ENCODE measurements at regions not wholly inside any gene's neighbourhood (a gene's known extent, or its start where the extent isn't known, plus 50 kb on each side); places are given as distances from the start of the nearest gene placed in this dataset.

DNA sequence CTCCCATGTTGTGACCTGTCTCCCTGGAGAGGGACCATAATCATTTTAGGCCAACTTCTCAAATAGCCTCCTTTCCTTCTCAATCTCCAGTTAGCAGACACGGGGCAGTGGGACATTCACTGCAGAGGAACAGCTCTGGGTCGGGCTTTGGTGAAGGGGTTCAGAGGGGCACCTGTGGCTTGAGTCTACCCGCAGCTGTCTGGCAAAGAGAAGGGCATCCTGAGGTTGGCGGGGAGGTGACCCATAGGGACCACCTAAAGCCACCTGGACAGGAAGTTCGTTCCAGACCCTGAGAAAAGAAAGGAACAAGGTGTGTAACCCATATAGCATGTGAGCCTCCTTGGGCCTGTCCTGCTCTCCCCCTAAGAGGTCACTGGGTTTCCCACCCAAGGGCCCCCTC lies 155.0 kb downstream of the OAT start:
- intact Hi-C loops (cut with micrococcal nuclease) = no loop called here
- CTCF ChIA-PET = no interaction called here

DNA sequence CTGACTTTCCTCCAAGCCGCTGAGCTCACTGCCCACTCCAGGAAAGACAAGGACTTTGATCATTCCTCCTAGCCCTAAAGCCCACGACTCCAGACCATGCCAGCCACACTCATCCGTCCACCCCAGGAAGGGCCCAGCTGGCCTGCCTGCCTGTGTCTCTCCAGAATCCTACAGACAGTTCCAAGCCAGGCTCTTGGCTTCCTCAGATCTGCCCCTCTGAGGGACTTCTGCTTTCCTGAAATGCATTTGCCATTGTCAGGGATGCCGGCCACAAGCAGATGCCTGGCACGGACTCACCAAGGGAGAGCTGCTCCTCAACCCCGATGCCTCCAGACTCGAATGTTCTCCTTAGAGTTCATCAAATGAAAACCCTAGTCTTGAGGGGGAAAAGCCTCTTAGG lies 155.8 kb downstream of the OAT start:
- TF ChIP-seq, protein P1, sequence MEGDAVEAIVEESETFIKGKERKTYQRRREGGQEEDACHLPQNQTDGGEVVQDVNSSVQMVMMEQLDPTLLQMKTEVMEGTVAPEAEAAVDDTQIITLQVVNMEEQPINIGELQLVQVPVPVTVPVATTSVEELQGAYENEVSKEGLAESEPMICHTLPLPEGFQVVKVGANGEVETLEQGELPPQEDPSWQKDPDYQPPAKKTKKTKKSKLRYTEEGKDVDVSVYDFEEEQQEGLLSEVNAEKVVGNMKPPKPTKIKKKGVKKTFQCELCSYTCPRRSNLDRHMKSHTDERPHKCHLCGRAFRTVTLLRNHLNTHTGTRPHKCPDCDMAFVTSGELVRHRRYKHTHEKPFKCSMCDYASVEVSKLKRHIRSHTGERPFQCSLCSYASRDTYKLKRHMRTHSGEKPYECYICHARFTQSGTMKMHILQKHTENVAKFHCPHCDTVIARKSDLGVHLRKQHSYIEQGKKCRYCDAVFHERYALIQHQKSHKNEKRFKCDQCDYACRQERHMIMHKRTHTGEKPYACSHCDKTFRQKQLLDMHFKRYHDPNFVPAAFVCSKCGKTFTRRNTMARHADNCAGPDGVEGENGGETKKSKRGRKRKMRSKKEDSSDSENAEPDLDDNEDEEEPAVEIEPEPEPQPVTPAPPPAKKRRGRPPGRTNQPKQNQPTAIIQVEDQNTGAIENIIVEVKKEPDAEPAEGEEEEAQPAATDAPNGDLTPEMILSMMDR (conservative IDR thresholded peaks at IDR 0.05; ENCODE audit: low read depth, low read length) = no peak
- TF ChIP-seq EZH2phosphoT487 (IDR thresholded peaks at IDR 0.05; ENCODE audit: borderline replicate concordance, low read length) = no peak
- Histone ChIP-seq H3K9me2 (replicated peaks; ENCODE audit: low read length) (no peaks in the 10 kb centered on the region), H3K36me3 (ENCODE audit: low read depth, low read length) (no peaks in the 10 kb centered on the region), H3K27ac (ENCODE audit: low read length) (no peak overlapping the region), H3K9me3 (ENCODE audit: low read length) (no peaks in the 10 kb centered on the region), H3K4me2 (ENCODE audit: low read length) (no peak overlapping the region), H2AFZ (ENCODE audit: low read length) (no peak overlapping the region), H3K4me3 (ENCODE audit: low read length) (no peak overlapping the region), H3K79me2 (ENCODE audit: low read length) (no peaks in the 10 kb centered on the region), H4K20me1 (ENCODE audit: low read length) (no peaks in the 10 kb centered on the region), H3K27me3 (ENCODE audit: low read length) (peaks cover 16% of the 10 kb centered on the region; the same call in 1 of the 2 replicates), H3K4me1 (ENCODE audit: insufficient read depth, low read length) (peaks cover 8% of the 10 kb centered on the region; the same call in 1 of the 2 replicates), H3K9ac (ENCODE audit: low read length) (no peak overlapping the region), H3F3A (ENCODE audit: low read length, unreplicated experiment) (no peaks in the 10 kb centered on the region)
- ChIA-PET POLR2A (ENCODE audit: unreplicated experiment) (no interaction called here), CTCF (no interaction called here)
- DNase-seq = no peak
- intact Hi-C loops (cut with micrococcal nuclease) = loop anchor here (1.0 kb wide), 1 partner anchor 269 kb away; no protein-coding TSS in a partner anchor
- no TSS peak for BruUV-seq (replicated peaks)
- ATAC-seq = no peak

More for the DNA sequence above, 155.0 kb downstream of the OAT start:
- POLR2A ChIA-PET (ENCODE audit: unreplicated experiment) = no interaction called here
- H3K27ac ChIP-seq (ENCODE audit: low read length) = no peak overlapping the region
- H3K4me1 ChIP-seq (ENCODE audit: insufficient read depth, low read length) = peaks cover 8% of the 10 kb centered on the region; the same call in 1 of the 2 replicates
- no TSS peak for BruUV-seq (replicated peaks)
- no peak overlapping the region for H2AFZ ChIP-seq (ENCODE audit: low read length)
- no peaks in the 10 kb centered on the region for H3K79me2 ChIP-seq (ENCODE audit: low read length)
- H3K4me2 ChIP-seq (ENCODE audit: low read length) = no peak overlapping the region
- TF ChIP-seq EZH2phosphoT487 (IDR thresholded peaks at IDR 0.05; ENCODE audit: borderline replicate concordance, low read length) (no peak), EZH2 (IDR thresholded peaks at IDR 0.05; ENCODE audit: low read length, unreplicated experiment) (no peak)
- TF ChIP-seq, protein P1 (conservative IDR thresholded peaks at IDR 0.05; ENCODE audit: low read depth, low read length) = no peak
- H3F3A ChIP-seq (ENCODE audit: low read length, unreplicated experiment) = no peaks in the 10 kb centered on the region
- ATAC-seq (no peak), DNase-seq (no peak)
- H3K36me3 ChIP-seq (ENCODE audit: low read depth, low read length) = no peaks in the 10 kb centered on the region
- H4K20me1 ChIP-seq (ENCODE audit: low read length) = no peaks in the 10 kb centered on the region
- peaks cover 16% of the 10 kb centered on the region; the same call in 1 of the 2 replicates for H3K27me3 ChIP-seq (ENCODE audit: low read length)
- no peaks in the 10 kb centered on the region for H3K9me3 ChIP-seq (ENCODE audit: low read length)
- no peak overlapping the region for H3K9ac ChIP-seq (ENCODE audit: low read length)
- no peak overlapping the region for H3K4me3 ChIP-seq (ENCODE audit: low read length)
- H3K9me2 ChIP-seq (replicated peaks; ENCODE audit: low read length) = no peaks in the 10 kb centered on the region

DNA sequence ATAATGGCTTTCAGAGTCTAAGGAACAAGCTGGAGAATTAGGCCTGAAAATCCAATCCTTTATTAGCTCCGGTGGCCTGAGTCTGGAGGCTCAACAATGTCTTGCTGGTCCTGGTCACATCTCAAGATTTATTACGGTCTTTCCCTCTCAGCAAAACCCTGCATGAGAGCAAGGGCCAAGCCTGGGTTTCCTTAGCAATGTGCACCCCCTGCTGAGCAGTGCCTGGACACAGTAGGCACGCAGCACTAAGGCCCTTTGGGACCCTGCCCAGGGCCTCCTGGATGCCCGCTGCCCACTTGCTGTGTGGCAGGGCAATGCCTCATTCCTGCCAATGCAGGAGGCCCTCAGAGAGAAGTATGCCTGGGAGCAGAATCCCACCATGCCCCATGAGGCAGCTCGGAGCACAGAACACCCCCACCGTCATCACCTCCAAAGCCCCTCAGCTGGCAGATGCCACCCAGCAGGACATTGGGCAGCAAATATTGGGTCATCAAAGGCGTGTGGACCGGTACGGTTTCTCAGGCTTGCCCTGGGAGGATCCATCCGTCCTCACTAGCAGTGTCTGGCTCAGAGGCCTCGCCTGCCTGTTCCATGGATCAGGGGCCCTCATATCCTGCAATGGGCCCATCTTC lies 156.4 kb downstream of the OAT start:
- Histone ChIP-seq H2AFZ (ENCODE audit: low read length) (no peak overlapping the region), H3K4me1 (ENCODE audit: insufficient read depth, low read length) (peaks cover 8% of the 10 kb centered on the region; the same call in 1 of the 2 replicates), H3K9ac (ENCODE audit: low read length) (no peak overlapping the region), H3K79me2 (ENCODE audit: low read length) (no peaks in the 10 kb centered on the region), H3K4me2 (ENCODE audit: low read length) (no peak overlapping the region), H3K4me3 (ENCODE audit: low read length) (no peak overlapping the region), H3K27me3 (ENCODE audit: low read length) (peaks cover 16% of the 10 kb centered on the region; the same call in 1 of the 2 replicates), H3K9me3 (ENCODE audit: low read length) (no peaks in the 10 kb centered on the region), H3K9me2 (replicated peaks; ENCODE audit: low read length) (no peaks in the 10 kb centered on the region), H3F3A (ENCODE audit: low read length, unreplicated experiment) (no peaks in the 10 kb centered on the region), H4K20me1 (ENCODE audit: low read length) (no peaks in the 10 kb centered on the region), H3K36me3 (ENCODE audit: low read depth, low read length) (no peaks in the 10 kb centered on the region), H3K27ac (ENCODE audit: low read length) (no peak overlapping the region)
- POLR2A ChIA-PET (ENCODE audit: unreplicated experiment) = no interaction called here
- TF ChIP-seq, protein P1 (conservative IDR thresholded peaks at IDR 0.05; ENCODE audit: low read depth, low read length) = no peak
- TF ChIP-seq EZH2phosphoT487 (IDR thresholded peaks at IDR 0.05; ENCODE audit: borderline replicate concordance, low read length) (no peak), EZH2 (IDR thresholded peaks at IDR 0.05; ENCODE audit: low read length, unreplicated experiment) (no peak)
- intact Hi-C loops (cut with micrococcal nuclease) = loop anchor here (1.0 kb wide), 1 partner anchor 268 kb away; no protein-coding TSS in a partner anchor
- DNase-seq = peak; percentile 5
- CTCF ChIA-PET = no interaction called here
- ATAC-seq = no peak
- no TSS peak for BruUV-seq (replicated peaks)
